Osteocyte (in vitro differentiated cells): ENCODE measurements at regions not wholly inside any gene's neighbourhood (a gene's known extent, or its start where the extent isn't known, plus 50 kb on each side); places are given as distances from the start of the nearest gene placed in this dataset.

Source experiments
- DNase-seq: peaks from one replicate; pipeline ENCODE4 v3.0.0; 2021; ENCODE audit warnings: mixed read lengths; ENCODE audit not compliant: unreplicated experiment; ENCODE audit errors: extremely low spot score
- H3K27ac Mint-ChIP-seq: one replicate; pipeline ENCODE4 v1.8.0; 2021; ENCODE audit warnings: mild to moderate bottlenecking, mixed read lengths; ENCODE audit not compliant: unreplicated experiment
- H3K27me3 Mint-ChIP-seq: one replicate; pipeline ENCODE4 v1.8.0; 2021; ENCODE audit warnings: mixed read lengths; ENCODE audit not compliant: unreplicated experiment
- H3K36me3 Mint-ChIP-seq: one replicate; pipeline ENCODE4 v1.8.0; 2021; ENCODE audit warnings: mixed read lengths; ENCODE audit not compliant: unreplicated experiment
- H3K4me1 Mint-ChIP-seq: one replicate; pipeline ENCODE4 v1.8.0; 2021; ENCODE audit warnings: mixed read lengths; ENCODE audit not compliant: unreplicated experiment
- H3K4me3 Mint-ChIP-seq: one replicate; pipeline ENCODE4 v1.8.0; 2021; ENCODE audit warnings: mild to moderate bottlenecking, moderate library complexity, mixed read lengths; ENCODE audit not compliant: unreplicated experiment
- H3K9me3 Mint-ChIP-seq: one replicate; pipeline ENCODE4 v1.8.0; 2021; ENCODE audit warnings: mixed read lengths; ENCODE audit not compliant: unreplicated experiment
- CTCF ChIP-seq: fragments of 200-600 bp; sonication (generic); IDR thresholded peaks from 2 replicates; pipeline ENCODE4 v1.5.0; 2021; ENCODE audit warnings: antibody characterized with exemption, mild to moderate bottlenecking, moderate library complexity

DNA sequence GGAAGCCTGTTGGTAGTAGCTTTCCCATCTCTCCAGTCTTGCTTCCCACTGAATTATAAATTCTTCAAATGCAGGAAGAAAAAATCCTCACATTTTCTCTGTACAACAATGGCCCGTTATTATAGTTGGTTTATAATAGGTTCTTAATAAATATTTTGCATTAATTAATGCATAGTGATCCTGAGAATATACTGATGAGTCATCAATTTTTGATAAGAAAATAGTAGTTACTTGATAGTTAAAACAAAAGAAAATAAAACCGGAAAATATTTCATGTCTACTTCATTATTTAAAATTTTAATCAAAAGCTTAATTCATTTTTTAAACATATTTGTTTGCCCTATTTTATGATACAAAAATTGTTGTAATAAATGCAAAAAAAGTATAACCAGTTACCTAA lies 762.6 kb downstream of the BRINP1 start:
- Mint-ChIP-seq H3K4me3 (no peak overlapping the region), H3K36me3 (no peaks in the 10 kb centered on the region), H3K27me3 (peaks cover 17% of the 10 kb centered on the region), H3K9me3 (peaks cover 5% of the 10 kb centered on the region), H3K4me1 (peaks cover 10% of the 10 kb centered on the region), H3K27ac (no peak overlapping the region)
- DNase-seq, result no peak
- TF ChIP-seq CTCF, result no peak

GRCh38 chr9:118609355-118610044 lies 759.7 kb downstream of the BRINP1 start:
- peak overlapping the region; percentile 66 for H3K27ac Mint-ChIP-seq
- DNase-seq, result no peak

DNA sequence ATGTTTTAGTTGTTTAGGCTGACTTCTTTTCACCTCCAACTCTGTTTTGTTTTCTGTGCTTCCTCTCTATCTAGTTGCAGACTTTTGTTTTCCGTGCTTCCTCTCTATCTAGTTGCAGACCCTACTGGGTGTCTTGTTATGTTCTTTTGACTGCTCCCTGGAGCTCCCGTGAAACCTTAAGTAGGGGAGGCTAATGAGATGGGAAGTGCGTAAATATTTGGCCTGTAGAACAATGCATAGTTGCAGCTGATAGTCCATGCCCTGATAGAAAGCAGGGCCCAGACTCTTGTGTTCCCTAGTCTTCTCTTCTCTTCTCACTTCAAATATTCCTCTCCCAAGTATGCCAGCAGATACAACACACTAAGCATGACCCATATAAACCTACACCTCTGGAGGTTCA lies 757.0 kb downstream of the BRINP1 start:
- peaks cover 10% of the 10 kb centered on the region for H3K4me1 Mint-ChIP-seq
- no peak for DNase-seq
- peaks cover 9% of the 10 kb centered on the region for H3K9me3 Mint-ChIP-seq
- no peaks in the 10 kb centered on the region for H3K36me3 Mint-ChIP-seq
- H3K27me3 Mint-ChIP-seq, result peaks cover 7% of the 10 kb centered on the region
- H3K27ac Mint-ChIP-seq, result no peak overlapping the region
- no peak for TF ChIP-seq CTCF
- no peak overlapping the region for H3K4me3 Mint-ChIP-seq

More at GRCh38 chr9:118609355-118610044, 759.7 kb downstream of the BRINP1 start:
- no peak overlapping the region for H3K4me3 Mint-ChIP-seq
- H3K36me3 Mint-ChIP-seq, result no peaks in the 10 kb centered on the region
- H3K27me3 Mint-ChIP-seq, result peaks cover under 1% of the 10 kb centered on the region
- TF ChIP-seq CTCF, result no peak
- peaks cover 10% of the 10 kb centered on the region for H3K4me1 Mint-ChIP-seq
- H3K9me3 Mint-ChIP-seq, result peaks cover 9% of the 10 kb centered on the region

- H3K4me1 Mint-ChIP-seq, result peaks cover 4% of the 10 kb centered on the region
Measured at GRCh38 chr9:118613996-118614395, 755.2 kb downstream of the BRINP1 start.

DNA sequence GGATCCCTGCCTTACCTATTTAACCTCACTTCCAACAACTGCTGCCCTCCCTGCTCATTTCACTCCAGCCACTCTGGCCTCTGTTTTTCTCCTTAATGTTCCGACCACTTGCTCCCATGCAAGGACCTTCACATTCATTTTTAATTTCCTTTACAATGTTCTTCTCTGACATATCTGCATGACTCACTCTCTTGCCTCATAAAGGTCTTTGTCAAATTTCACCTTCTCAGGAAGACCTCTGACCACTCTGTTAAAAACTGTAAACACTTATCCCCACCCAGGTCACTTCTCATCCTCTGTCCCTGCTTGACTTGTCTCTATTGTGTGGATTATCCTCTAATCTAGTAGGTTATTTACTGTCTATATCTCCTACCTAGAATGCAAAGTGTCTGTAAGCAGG lies 751.2 kb downstream of the BRINP1 start:
- no peak overlapping the region for H3K27ac Mint-ChIP-seq
- peaks cover 20% of the 10 kb centered on the region for H3K27me3 Mint-ChIP-seq
- no peaks in the 10 kb centered on the region for H3K36me3 Mint-ChIP-seq
- no peaks in the 10 kb centered on the region for H3K9me3 Mint-ChIP-seq
- DNase-seq, result no peak
- TF ChIP-seq CTCF, result no peak
- H3K4me3 Mint-ChIP-seq, result no peak overlapping the region
- no peaks in the 10 kb centered on the region for H3K4me1 Mint-ChIP-seq

More at GRCh38 chr9:118613996-118614395, 755.2 kb downstream of the BRINP1 start:
- no peak for TF ChIP-seq CTCF
- peaks cover 7% of the 10 kb centered on the region for H3K27me3 Mint-ChIP-seq
- H3K36me3 Mint-ChIP-seq, result no peaks in the 10 kb centered on the region
- no peak for DNase-seq
- no peak overlapping the region for H3K27ac Mint-ChIP-seq
- no peak overlapping the region for H3K4me3 Mint-ChIP-seq
- H3K9me3 Mint-ChIP-seq, result peaks cover 9% of the 10 kb centered on the region
